GM18502 (cell line): ENCODE measurements at regions not wholly inside any gene's neighbourhood (a gene's known extent, or its start where the extent isn't known, plus 50 kb on each side); places are given as distances from the start of the nearest gene placed in this dataset.

Experiments used
- ATAC-seq: cut with Tn5 transposase; IDR thresholded peaks from one replicate; pipeline ENCODE4 v1.9.1; 2021; ENCODE audit warnings: mild to moderate bottlenecking; ENCODE audit not compliant: unreplicated experiment, poor library complexity

DNA sequence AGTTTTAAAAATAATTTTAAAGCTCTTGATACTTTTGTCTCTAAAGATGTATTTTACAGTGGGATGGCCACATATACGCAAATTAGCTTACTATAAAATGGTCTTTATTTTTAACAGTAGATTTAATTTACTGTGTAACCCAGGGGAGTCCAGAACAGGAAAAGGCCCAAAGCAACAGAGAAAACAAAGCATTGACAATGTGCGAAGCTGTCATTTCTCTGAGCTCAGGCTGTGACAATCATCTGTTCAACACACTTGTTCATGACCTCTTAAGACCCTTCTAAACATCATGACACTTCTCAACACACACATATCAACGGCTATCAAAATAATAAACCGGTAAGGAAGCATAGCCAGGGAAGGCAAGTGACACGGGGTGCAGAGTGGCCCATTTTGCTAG lies 499.6 kb upstream of the MPDZ start:
- ATAC-seq, result no peak

DNA sequence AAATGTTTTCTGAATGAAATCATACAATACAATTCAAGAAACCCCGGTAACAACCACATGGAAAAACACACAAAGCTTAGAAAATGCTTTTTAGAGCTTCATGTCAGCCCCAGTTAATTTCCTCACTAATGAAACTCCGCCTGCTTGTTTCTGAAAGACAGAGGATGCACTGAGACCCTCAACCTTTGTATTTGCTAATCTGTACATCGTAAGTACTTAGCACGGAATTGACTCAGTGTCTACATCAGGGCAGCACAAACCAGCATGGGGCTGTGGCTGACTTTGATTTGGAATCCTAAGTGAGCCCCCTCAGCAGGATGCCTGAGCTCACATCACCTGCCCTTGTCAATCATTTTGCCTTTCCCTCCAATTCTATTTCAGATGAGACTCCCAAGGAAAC lies 499.1 kb upstream of the MPDZ start:
- no peak for ATAC-seq

DNA sequence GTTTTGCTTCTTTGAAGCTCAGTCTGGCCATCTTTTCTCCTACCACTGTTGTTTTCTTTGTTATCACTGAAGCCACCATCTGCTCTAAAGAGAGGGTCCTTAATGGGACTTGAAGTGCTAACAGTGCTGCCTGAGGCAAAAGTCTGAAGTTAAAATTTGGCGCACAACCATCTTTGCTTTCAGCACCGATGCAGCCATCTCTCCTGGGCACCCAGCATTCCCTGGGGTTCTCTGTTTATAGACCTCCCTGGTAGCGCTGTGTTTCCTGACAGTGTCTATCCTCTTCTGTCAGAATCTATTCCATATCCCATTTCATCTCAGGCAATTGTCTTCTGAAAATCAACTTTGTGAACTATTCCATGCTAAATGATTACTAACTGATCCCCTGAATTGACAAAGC lies 491.5 kb upstream of the MPDZ start:
- no peak for ATAC-seq

DNA sequence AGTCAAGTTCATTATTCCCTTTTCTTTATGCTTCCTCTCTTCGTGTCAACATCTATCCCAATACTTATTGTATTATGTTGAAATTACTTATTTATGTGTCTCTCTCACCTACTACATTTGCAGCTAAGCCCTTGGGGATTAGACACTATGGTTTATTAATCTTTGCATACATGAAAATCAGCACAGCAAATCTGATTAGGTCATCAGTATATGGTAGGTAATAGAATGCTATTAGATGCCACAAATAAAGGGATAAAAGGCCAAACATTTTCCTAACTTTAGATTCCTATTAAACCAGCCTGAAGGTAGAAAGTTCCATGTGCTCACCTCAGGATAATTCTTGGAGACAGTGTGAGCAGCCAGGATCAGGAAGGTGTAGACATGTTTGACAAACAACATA lies 490.1 kb upstream of the MPDZ start:
- ATAC-seq, result no peak

DNA sequence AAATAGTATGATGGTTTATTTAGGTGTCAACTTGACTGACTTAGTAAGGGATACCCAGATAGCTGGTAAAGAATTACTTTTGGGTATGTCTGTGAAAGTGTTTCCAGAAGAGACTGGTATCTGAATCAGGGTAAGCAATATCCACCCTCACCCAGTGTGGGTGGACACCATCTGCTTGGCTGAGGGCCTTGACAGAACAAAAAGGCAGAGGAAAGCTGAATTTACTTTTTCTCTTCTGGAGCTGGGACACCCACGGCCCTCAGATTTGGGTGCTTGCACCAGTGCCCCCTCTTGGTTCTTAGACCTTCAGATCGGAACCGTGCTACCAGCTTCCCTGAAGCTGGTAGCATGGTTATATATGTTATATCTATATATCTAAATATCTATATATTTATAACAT lies 489.5 kb upstream of the MPDZ start:
- ATAC-seq, result no peak

DNA sequence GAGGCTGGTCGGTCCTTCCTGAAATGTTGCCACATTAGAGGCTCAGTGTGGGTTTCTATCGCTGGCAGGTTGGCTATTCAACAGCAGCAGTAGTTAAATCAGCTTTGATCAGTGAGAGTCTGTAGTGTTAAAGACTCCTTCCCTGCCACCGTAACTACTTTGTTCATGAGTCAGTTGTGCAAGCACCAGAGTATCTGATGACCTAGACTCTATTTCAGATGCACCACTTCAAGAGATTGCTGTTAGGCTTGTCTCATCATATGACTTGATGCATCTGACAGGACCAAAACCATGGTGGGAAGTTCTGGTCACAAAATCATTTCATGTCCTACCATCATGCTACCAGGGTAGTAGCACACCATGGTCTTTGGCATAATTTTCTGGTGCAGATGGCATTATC lies 482.7 kb upstream of the MPDZ start:
- ATAC-seq, result no peak

DNA sequence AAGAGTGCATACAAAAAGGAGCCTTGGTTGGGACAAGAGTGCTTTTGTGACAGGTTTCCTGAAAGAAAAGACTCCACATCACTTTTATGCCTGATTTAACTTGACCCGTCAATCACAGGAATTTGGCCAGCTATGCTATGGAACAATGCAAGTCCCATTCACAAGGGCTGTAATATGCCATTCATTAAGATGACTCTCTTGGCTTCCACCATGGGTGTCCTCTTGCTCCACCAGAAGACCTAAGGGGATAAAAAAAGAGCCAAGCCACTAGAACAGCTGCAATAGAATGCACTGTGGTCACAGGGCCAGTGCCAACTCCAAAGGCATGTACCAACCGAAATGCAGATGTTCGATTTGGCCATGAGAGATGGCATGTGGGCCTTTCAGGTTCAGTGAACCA lies 480.1 kb upstream of the MPDZ start:
- ATAC-seq, result no peak

DNA sequence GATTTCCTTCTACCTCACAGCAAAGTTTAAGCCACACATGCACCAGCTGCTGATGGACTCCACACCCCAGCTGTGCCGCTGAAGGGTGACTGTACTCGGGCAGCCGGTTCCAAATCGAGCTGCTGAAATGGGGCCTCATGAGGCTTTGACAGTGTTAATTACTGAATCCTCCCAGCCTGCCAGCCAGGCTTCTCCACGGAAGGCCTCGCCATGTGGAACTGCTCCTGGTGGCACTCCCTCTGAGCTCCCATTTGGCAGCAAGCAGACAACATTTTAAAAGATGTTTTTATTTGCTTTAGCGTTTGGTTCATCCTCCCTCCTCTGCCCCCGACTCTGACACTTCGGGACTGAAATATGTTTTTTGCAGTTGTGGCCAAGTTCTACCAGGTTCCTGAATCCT lies 479.4 kb upstream of the MPDZ start:
- ATAC-seq, result no peak

DNA sequence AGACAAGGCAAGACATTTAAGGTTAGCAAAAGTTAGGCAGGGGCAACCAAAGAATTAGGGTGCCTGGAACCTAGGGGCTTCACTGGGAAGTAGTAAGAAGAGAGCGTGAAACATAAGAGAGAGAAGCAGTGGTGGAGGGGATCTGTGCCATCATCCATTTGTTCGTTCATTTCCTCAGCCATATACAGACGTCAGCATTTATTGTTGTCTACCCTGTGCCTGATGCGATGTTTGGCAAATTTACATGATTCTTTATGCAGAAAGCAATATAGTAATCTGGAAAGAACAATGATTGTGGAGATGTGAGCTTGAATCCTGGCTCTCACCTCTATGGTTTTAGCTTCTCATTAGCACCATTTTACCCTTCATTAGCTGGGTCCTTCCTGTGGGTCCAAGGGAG lies 477.5 kb upstream of the MPDZ start:
- no peak for ATAC-seq

DNA sequence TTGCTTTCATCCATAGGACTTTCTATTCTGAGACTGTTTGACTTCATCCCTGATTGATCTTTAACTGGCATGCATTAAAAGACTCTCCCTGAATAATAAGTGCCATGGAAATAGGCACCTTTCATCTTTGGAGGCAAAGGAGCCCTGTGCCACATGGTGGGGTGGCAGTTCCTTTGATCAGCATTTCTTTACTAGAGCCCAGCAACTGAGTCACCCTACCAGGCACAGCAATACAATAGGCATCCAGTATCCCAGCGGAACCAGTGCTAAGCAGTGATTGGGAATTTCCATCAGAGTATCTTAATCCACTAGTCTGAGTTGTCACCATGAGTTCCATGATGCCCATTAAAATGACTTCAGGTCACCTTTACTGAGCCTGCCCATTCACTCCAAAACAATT lies 476.1 kb upstream of the MPDZ start:
- no peak for ATAC-seq

DNA sequence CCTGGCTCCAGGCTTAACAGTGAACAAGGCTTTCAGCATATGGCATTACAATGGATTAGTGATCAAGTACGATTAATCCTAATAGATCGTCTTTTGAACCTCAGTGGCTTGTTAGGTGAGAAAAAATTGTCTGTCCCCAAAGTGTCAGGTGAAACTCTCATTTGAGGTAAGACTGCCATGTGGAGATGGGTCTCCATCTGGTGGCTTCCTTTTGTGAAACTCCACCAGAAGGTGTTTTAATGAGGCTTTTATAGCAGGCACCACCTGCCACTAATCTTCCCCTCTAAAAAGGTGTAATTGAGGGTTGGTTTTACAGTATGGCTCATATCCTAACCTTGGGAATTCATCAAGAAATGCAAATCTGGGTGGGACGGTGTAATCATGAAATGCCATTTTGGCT lies 471.1 kb upstream of the MPDZ start:
- no peak for ATAC-seq

DNA sequence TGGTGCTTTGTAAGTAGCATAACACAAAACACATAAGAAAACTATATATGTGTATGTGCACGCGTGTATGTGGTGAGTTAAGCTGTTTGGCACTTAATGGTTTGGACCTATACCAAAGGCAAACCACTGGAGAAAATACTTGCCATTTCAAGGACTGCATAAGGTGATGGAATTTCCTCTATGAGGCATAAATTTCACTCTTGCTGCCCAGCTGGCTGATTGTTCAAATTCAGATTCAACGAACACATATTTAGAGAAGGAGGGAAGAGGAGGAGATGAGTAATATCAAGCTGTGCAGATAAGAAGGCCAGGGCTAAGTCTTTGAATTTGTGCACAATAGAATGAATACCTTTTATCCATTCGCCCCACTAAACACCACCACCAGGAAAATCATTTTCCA lies 470.6 kb upstream of the MPDZ start:
- ATAC-seq, result no peak

DNA sequence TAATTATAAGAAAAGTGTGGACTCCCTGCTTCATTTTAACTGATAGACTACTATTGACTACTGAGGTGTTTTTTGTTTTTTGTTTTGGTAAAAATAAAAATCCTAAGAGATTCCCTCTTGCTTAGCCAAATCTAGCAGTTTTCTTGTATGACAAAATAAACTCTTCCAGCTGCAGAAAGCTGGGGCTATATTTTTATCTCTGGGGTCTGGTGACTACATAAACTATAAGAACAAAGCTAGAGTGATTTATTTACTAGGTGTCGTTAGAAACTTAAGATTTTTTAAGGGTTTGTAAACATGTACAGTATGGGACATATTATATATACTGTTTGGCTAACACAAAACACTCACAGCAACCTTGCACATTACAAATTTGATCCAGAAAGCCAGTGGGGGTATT lies 467.4 kb upstream of the MPDZ start:
- ATAC-seq, result no peak

DNA sequence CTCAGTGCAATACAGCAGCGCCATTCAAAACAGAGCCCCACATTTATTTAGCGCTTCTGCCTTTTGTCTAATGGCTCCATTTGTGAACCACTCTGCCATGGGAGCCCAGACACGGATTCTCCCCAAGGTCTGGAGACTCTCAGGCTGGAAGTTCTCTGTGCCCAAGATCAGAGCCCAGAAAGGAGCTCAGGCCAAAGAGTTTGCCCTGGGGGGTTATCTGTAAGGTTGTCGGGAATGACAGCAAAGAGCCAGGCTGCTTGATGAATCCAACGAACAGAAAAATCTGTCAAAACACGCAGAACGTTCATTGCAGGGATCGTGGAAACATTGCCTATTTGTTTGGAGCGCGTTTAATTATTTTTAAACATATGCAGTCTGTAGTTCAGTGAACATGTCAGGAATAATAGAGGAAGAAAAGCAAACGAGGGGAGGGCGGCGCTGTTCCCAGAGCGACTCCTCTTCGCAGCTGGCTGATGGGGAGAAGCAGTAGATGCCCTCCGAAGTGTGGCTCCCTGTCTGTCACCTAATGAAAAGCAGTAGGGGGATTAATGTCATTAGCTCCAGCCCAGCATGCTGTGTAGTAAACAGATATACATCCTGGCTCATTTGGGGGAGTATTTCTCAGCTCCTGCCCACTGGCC lies 464.9 kb upstream of the MPDZ start:
- ATAC-seq, result no peak

DNA sequence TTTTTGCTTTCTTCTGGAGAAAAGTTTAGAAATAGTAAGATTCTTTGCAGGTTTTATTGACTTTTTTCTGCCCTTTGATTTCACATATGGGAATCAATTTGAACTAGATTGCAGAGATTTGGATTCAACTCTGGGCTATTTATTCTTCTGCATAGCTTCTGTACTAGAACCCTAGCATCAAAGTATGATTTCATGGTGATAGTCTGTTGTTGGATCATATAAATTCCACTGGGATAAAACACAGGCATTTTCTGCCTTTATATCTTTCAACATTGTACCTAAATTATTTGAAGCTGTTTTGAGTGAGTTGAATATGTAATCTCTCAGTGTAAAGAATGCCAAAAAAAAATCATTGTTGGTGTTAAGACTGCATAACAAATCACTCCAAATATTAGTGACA lies 458.4 kb upstream of the MPDZ start:
- ATAC-seq, result no peak

DNA sequence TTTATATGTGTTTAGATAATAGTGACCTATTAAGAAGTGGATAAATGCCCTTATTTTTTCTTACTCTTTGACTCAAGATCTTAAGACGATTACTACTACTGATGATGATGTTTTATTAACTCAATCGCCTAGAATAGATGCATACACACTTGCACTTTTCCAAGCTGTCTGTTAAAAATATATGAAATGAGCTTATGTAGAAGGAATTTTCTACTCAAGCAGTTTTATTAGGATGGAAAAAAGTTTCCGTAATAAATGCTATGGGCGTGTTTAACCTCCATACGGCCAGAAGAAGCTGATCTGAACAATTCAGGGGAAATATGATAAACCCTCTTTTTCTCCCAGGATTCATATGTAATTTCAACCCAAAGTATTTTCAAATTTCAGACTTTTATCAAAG lies 455.7 kb upstream of the MPDZ start:
- ATAC-seq, result no peak

DNA sequence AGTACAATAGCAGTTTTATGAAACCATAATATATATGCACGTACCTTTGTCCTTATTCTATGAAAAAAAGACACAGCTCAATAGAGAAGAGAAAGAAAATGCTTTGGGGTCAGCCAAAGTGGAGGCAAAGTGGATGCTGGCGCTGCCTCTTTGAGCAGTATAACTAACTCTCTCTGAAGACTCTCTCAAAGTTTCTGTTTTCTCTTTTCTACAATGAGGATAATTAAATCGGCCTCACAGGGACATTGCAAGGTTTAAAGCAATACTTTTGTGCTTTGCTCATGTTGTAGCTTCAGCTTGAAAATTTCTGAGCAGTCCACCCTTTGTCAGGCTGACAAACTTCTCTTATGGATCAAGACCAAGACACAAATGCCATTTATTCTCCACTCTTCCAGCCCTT lies 455.1 kb upstream of the MPDZ start:
- no peak for ATAC-seq

DNA sequence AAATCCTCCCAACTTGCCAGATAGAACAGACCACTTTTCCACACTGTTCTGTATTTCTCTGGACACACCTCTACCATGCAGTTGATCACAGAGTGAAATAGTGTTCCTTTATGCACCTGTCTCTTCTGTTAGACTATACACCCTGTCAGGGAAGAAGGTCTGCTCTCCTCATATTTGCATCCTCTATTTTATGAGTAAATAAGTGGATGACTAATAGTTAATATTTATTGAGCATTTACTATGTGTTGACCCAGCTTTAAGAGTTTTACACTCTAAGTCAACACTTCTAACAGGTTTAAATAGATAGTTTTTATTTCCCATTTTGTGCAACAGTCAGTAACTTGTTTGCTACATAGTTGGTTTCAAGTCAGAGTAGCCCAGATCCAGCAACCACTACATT lies 452.8 kb upstream of the MPDZ start:
- no peak for ATAC-seq

DNA sequence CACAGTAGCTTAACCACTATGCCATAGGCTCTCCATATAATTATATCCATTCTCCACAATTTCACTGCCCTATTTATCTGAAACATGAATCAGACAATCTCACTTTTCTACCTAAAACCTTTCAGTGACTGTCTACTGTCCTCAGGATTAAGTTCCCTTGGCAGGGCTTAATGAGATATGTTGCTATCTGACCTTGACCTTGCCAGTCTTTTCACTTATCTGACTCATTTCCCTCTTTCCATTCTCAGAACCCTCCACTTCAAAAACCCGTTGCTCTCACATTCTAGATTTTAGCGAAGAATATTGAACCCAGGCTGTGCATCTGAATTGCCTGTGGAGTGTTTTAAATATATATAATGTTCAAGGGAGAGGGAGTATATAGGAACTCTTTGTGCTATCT lies 452.1 kb upstream of the MPDZ start:
- no peak for ATAC-seq

DNA sequence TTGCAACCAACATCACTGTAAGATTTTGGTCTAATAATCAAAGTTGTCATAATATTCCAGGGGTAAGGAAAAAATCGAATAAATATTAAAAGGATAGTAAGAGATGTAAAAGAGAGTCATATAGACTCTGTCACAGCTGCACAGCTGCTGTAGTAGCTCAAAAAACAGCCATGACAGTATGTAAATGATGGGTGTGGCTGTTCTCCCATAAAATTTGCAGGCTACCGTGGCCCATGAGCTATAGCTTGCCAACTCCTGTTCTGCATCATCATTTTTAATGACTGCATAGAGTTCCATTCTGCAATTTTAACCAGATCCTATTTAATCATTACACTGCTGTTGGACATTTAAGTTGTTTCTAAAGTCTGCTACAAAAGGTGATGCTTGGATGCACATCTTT lies 450.5 kb upstream of the MPDZ start:
- ATAC-seq, result no peak

DNA sequence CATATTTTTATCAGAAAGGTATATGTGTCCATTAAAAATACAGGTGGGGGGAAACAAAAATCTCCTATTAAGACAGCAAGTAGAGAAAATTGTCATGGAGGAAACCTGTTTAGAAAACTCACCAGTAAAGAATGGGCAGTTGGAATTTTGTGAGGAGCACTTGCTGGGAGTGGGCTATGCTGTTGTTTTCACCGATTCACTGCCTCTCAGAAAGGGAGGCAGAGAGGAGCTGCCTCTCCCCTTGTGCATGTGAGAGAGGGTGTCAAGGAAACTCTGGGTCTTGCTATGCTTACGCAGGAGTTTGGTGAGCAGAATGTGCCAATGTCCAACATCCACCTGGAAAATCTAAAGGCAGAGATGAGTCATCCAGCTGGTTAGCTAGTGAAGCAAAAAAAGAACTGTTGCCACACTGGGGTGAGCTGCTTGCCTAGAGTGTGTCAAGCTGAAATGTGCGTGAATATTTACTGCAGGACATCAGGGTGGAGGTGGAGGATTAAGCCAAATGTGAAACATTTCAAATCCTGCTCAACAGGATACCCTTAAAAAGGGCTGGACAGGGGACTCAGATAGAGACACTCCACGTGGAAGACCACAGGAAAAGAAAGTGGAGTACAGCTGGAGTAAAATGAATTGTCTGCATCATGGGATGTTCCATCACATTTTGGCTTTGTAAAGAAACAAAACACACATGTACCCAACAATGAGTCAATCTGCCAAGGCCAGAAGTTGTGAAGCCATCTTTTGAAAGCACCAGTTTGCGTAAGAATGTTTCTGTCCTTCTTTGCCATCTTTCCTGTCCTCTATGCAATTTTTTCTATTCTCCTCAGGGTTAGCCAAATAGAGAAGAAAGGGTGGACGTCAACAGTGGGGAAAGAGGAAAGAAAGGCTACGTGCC lies 449.7 kb upstream of the MPDZ start:
- no peak for ATAC-seq

DNA sequence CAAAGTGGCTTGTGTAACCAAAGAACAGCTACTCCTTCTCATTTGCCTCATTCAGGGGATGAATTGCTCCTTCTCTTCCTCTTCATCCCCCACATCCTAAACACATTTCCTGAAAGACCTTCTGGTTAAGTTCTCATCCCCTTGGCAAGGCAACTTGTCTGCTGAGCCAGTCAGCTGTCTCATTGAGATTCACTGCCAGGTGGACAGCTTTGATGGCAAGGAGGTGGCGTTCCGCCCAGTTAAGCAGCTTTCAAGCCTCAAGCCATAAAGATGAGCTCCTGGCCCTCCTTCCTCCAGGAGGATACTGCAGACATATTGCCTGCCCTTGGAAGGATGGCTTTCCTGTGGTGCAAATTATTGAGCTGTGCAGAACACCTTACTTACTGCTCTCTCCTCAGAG lies 448.6 kb upstream of the MPDZ start:
- ATAC-seq, result no peak
